ENCODE measurements at regions not wholly inside any gene's neighbourhood (a gene's known extent, or its start where the extent isn't known, plus 50 kb on each side); places are given as distances from the start of the nearest gene placed in this dataset.

DNA sequence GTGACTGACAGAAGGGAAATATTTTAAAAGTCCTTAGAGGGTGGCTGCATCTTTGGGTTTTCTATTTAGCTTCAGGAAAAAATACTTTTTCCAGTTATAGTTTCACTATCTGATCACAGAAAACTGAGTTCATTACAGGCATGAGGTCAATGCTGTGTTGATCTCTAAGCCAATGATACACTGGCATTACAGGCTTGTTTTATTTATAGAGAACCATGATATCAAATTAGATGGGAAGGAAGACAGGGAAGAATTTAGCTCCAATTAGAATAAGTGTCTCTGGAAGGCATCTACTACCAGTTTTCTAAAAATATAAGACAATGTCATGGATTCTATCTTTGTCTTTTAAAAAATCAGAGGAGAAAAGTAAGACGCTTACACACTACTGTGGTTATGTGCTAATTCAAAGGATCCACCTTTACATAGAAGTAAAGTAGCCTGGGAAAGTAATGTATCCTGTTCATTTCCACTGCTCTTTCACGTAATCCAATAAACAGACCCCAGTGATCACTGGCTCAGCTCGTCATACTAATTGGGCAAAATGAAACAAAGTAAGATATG, 344.5 kb upstream of the PPARGC1A start (continued):
- TF ChIP-seq, protein P1, sequence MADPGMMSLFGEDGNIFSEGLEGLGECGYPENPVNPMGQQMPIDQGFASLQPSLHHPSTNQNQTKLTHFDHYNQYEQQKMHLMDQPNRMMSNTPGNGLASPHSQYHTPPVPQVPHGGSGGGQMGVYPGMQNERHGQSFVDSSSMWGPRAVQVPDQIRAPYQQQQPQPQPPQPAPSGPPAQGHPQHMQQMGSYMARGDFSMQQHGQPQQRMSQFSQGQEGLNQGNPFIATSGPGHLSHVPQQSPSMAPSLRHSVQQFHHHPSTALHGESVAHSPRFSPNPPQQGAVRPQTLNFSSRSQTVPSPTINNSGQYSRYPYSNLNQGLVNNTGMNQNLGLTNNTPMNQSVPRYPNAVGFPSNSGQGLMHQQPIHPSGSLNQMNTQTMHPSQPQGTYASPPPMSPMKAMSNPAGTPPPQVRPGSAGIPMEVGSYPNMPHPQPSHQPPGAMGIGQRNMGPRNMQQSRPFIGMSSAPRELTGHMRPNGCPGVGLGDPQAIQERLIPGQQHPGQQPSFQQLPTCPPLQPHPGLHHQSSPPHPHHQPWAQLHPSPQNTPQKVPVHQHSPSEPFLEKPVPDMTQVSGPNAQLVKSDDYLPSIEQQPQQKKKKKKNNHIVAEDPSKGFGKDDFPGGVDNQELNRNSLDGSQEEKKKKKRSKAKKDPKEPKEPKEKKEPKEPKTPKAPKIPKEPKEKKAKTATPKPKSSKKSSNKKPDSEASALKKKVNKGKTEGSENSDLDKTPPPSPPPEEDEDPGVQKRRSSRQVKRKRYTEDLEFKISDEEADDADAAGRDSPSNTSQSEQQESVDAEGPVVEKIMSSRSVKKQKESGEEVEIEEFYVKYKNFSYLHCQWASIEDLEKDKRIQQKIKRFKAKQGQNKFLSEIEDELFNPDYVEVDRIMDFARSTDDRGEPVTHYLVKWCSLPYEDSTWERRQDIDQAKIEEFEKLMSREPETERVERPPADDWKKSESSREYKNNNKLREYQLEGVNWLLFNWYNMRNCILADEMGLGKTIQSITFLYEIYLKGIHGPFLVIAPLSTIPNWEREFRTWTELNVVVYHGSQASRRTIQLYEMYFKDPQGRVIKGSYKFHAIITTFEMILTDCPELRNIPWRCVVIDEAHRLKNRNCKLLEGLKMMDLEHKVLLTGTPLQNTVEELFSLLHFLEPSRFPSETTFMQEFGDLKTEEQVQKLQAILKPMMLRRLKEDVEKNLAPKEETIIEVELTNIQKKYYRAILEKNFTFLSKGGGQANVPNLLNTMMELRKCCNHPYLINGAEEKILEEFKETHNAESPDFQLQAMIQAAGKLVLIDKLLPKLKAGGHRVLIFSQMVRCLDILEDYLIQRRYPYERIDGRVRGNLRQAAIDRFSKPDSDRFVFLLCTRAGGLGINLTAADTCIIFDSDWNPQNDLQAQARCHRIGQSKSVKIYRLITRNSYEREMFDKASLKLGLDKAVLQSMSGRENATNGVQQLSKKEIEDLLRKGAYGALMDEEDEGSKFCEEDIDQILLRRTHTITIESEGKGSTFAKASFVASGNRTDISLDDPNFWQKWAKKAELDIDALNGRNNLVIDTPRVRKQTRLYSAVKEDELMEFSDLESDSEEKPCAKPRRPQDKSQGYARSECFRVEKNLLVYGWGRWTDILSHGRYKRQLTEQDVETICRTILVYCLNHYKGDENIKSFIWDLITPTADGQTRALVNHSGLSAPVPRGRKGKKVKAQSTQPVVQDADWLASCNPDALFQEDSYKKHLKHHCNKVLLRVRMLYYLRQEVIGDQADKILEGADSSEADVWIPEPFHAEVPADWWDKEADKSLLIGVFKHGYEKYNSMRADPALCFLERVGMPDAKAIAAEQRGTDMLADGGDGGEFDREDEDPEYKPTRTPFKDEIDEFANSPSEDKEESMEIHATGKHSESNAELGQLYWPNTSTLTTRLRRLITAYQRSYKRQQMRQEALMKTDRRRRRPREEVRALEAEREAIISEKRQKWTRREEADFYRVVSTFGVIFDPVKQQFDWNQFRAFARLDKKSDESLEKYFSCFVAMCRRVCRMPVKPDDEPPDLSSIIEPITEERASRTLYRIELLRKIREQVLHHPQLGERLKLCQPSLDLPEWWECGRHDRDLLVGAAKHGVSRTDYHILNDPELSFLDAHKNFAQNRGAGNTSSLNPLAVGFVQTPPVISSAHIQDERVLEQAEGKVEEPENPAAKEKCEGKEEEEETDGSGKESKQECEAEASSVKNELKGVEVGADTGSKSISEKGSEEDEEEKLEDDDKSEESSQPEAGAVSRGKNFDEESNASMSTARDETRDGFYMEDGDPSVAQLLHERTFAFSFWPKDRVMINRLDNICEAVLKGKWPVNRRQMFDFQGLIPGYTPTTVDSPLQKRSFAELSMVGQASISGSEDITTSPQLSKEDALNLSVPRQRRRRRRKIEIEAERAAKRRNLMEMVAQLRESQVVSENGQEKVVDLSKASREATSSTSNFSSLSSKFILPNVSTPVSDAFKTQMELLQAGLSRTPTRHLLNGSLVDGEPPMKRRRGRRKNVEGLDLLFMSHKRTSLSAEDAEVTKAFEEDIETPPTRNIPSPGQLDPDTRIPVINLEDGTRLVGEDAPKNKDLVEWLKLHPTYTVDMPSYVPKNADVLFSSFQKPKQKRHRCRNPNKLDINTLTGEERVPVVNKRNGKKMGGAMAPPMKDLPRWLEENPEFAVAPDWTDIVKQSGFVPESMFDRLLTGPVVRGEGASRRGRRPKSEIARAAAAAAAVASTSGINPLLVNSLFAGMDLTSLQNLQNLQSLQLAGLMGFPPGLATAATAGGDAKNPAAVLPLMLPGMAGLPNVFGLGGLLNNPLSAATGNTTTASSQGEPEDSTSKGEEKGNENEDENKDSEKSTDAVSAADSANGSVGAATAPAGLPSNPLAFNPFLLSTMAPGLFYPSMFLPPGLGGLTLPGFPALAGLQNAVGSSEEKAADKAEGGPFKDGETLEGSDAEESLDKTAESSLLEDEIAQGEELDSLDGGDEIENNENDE (IDR thresholded peaks at IDR 0.05; ENCODE audit: insufficient replicate concordance, low read length), result no peak
- TF ChIP-seq CEBPB (IDR thresholded peaks at IDR 0.05; ENCODE audit: low read depth, low read length) (no peak), TBP (IDR thresholded peaks at IDR 0.05; ENCODE audit: low read depth, low read length) (no peak), EP300 (IDR thresholded peaks at IDR 0.05; ENCODE audit: borderline replicate concordance in 1 of 2, low read depth in 2 of 2, low read length in 2 of 2) (no peak), CHD2 (IDR thresholded peaks at IDR 0.05; ENCODE audit: low read length) (no peak), GABPA (IDR thresholded peaks at IDR 0.05; ENCODE audit: borderline replicate concordance, insufficient read depth, low read length) (no peak)
- TF ChIP-seq, protein P2, sequence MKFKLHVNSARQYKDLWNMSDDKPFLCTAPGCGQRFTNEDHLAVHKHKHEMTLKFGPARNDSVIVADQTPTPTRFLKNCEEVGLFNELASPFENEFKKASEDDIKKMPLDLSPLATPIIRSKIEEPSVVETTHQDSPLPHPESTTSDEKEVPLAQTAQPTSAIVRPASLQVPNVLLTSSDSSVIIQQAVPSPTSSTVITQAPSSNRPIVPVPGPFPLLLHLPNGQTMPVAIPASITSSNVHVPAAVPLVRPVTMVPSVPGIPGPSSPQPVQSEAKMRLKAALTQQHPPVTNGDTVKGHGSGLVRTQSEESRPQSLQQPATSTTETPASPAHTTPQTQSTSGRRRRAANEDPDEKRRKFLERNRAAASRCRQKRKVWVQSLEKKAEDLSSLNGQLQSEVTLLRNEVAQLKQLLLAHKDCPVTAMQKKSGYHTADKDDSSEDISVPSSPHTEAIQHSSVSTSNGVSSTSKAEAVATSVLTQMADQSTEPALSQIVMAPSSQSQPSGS (IDR thresholded peaks at IDR 0.05; ENCODE audit: low read length), result no peak
- TF ChIP-seq, protein P3, sequence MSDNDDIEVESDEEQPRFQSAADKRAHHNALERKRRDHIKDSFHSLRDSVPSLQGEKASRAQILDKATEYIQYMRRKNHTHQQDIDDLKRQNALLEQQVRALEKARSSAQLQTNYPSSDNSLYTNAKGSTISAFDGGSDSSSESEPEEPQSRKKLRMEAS (IDR thresholded peaks at IDR 0.05), result no peak
